Stimulated activated CD4-positive, alpha-beta T cell treated with anti-CD3 and anti-CD28 coated beads, Interleukin-12 subunit alpha, Interleukin-12 subunit beta, amount 100 ng/mL, for 4 hours (primary cell): ENCODE measurements at regions not wholly inside any gene's neighbourhood (a gene's known extent, or its start where the extent isn't known, plus 50 kb on each side); places are given as distances from the start of the nearest gene placed in this dataset.

Experiments
- DNase-seq: peaks from one replicate; pipeline ENCODE4 v3.0.0-alpha.2; 2020

DNA sequence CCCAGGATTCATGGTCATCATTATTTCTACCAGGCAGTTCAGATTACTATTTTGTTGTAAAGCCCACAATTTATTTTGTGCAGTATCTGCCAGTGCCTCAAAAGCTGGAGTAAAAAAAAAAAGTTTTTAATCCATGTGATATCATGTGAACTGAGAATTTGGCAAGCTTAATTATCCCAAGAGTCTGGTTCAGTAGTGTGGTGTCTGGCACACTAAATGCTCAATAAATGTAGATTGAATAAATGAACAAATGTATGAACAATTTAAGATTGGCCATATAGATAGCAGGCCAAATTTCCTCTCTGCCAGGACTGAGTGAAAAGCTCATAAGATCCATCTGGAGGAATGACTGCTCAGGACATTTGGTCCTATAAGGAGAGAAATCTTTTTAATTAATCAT, 533.0 kb downstream of the TLE1 start:
- DNase-seq: no peak

DNA sequence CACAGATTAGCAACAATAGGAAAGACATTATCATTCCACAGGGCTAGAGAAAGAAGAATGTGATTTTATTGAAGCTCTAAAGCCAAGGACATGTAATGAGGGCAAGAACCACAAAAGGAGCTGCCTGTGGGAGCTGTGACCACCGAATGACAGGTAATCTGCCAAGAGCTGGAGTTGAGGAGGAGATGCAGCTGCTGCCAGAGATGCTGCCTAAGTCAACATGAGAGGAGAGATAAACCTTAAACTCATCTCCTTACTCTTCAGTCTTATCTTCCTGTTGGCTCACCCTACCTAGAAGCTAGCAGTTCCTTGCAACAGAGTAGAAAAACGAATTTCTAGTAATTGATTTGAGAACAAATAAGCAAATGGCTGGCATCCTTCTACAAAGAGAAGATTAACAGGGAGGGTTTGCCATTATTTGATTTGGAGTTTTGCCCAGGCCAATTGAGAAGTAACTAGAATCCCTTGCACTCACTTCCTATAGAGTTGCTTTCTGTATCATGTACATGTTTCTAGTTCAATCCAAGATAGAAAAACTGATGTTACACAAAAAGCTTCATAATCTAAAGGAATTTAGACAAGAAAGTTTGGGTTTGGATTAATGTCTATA, 539.2 kb downstream of the TLE1 start:
- DNase-seq: no peak

DNA sequence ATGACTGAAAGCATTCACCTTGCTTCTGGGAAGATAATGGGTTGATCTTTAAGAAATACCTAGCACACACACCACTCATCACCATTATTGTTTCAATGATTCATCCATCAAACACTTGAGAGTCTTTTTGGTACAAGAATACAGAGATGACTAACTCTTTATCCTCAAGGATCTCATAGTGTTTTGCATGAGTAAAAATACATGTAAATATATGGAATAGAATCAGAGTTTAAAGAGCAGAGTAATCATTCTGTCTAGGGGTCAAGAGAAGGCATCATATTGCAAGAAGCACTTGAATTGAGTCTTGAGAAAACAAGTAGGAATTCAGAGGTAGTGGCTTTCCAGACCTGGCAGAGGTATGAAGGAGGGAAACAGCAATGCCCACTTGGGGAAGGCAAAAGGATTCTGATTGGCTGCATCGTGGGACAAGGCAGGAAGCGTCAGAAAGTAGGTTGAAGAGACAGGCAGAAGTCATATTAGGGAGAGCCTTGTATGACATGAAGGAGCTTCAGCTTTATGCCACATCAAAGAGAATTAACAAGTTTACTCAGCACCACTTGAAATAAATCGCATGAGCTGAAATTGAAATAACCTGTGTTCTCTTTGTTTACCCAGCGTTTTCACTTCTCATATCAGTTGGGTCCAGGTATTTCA, 542.5 kb downstream of the TLE1 start:
- DNase-seq: no peak

DNA sequence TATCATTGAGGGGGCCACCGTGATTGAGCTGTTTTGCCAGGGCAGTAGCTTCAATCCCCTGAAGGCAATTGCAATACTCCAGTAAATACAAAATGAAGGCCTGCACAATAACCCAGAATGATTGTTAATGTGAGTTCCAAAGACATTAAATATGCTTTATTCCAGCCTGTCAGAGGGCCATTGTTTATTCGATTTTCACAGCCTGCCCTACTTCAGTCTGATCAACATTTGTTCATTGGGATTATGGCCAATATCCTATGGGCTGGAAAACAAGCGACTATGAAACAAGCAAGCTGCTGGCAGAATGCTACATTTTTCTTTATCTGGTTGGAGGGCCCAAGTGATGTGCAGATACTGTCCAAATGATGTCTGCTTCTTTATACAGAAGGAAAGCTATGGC, 543.1 kb downstream of the TLE1 start:
- no peak for DNase-seq

DNA sequence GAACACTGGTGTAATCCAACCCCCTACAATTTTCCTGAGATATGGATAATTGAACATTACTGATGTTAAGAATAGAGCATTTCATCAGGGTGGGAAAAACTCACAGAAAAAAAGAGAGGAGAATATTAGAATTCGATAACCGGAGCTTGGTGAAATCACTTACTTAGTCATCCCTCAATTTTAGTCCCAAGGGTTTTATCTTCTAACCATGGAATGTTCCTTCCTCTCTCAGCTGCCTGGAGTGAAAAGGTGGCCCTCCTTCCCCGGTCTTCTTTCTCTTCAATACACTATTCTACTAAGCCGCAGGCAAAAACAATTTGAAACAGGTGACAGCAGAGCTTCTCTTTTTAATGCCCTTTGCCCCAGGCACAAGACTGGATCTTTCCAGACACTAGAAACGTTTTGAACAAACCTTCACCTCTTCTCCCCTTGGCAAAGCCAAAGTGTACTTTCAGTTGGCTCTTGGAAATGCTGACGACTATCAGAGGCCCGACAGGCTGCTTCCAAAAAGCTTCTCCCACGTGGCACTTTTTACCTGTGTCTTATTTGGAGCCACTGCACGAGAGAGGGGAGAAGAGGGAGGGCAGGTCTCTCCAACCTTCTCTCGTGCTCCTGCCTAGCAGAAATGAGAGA, 543.9 kb downstream of the TLE1 start:
- no peak for DNase-seq

DNA sequence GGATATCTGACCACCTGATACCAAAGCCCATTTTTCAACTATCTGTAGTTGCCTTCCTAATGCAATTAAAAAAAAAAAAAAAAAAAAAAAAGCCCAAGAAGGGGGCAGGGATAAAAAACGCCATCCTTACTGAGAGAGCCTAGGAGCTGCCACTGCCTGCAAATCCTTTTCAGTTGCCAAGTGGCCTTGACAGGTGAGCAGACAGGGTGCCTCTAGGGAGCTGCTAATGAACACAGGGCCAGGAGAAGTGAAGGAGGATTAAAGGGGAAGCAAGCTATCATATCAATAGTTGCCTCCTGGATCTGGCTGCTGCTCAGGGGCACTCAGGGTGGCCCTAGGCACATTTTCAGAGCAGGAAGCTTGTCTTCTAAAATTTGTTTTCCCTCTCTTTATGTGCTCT, 547.4 kb downstream of the TLE1 start:
- no peak for DNase-seq

DNA sequence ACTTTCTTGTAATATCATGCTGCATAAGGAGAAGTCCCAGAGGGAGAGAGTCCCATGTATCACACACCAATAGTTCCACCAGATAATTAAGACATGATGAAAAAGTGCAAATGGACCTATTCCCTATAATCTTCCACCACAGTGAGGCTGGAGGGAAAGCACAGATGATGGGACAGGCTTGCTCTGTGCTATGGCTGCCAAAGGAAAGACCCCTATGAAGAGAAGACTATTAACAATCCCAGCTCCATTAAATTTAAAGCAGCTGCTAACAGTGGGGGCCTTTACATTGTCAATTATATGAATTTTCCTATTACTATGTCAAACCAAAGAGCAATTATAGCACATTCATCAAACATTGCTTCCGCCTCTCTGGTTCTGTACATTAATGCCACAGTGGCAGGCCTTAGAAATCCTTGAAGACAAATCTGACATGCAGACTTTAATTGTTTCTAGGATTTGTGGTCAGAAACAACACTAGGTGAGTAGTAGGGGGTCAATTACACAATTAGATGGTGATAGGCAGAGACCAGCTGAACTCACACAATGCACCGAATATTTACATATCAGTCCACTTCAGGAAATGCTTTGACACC, 551.3 kb downstream of the TLE1 start:
- no peak for DNase-seq

DNA sequence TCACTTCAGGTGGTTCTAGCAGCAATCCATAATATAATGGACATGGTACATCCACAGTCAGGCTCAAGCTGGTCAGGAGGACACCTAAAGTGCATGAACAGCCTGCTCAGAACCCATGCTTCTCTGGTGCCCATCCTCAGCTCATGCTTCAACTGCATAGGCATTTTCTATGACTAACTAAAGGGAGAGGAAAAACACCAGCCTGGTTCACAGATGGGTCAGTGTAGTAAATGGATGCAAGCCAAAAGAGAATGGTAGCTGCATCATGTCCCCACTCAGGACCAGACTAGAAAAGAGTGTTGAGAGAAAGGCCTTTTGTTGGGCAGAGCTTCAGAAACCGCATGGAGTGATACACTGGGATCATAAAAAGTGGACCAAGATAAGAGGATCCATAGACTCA, 556.6 kb downstream of the TLE1 start:
- no peak for DNase-seq

DNA sequence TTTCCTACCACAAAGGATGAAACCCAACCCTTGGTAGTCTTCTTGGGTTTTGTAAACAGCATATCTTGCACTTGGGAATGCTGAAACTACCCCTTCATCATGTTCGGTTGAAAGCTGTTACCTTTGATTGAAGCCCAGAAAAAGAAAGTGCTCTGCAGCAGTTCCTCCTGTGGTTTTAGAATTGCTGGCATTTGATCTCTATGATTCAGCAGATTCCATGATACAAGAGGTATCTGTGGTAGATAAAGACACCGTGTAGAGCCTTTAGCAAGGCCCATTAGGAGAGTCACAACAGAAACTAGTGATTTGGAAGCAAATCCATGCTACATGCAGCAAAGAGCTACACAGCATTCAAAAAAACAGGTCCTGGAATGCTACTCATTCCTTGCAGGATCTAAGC, 557.0 kb downstream of the TLE1 start:
- DNase-seq: no peak

DNA sequence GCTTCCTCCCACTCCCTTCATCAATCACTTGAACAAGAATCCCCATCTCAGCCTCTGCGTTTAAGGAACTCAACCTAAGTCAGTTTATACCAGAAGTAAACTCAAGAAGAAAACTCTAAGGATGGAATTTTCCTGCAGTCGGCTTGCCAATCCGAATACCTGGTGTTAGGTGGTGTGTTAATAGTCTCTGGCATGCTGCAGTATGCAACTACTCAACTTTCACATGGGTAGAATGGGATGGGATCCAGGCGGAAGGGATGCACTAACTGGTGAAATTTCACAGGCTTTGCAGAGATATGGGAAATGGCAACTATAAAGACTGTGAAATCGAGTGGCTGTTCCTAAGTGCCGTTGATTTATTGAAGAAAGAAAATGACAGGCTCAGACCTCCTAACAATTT, 560.6 kb downstream of the TLE1 start:
- DNase-seq: no peak

DNA sequence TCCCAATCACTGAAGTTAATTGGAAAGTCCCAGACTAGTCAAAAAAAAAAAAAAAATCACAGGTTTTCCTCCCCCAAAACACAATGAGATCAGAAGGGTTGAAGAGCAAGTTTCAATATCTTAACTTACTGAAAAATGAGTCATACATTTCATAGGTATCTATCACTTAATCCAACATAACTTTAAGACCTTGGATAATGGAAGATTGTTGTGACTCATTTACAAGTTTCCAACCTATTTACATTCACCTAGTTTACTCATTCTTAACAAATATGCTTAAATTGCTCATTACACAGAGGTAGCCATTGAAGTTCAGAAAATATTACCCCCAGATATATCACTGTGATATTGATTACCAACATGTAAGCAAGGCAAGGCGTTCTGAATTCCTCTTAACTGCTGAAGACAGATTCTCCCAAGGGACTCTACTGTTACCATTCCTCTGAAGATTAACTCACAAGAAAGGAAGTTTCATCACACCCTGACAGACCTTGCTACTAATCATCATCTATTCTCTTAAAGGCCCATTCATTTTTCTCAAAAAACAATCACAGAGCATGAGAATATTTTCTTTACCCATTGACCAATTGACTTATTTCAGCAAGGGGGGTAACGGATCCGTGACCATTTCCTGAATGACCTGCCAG, 563.8 kb downstream of the TLE1 start:
- DNase-seq: no peak

DNA sequence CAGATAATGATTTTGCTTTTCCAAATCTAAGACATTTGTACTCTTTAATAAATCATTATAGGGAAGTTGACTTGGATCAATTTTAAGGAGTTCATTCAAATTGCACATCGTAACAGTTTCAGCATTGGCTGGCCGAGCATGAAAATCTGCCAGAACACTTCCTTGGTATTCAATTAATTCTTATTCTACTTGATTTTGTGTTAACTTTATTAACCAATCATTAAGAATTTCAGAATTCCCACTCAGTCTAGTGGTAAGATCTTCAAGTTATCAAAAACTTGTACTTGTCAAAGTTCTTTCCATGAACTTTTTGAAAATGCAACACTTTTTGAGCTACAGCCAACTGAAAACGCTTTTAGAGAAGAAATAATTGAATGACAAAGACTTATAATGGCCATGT, 565.8 kb downstream of the TLE1 start:
- DNase-seq: no peak

DNA sequence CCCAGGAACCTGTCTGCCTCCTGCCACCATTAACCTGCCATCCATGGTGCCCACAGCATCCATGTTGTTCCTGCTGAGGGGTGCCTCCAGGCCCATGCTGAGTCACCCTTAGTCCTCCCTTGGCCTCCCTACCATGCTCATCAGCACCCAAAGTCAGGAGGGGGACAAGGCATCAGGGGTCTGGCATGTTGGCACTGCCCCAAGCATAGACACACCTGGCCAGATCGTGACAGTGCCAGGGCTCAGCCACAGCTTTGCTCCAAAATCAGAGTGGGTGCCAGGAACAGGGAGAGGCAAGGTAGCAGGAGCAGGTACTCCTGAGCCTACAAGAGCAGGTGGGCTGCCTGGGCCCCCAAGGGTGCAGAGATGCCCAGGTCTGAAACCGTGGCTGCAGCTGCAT, 566.6 kb downstream of the TLE1 start:
- DNase-seq: no peak

DNA sequence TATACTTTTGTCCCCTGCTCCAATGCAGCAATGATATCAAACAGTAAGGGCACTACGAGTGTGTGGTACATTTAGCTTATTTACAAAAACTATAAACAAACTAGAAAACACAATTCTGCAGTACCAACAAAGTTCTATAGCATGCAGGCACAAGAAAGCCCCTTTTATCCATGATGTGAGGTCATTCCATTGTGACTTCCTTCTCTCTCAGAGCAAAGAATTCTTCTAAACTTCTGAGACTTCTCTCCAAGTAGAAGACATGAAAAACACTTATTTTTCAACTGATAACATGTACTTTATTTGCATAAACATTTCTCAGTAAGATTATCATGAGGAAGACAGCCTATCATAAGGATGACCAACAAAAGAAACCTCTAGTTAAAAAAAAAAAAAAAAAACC, 569.8 kb downstream of the TLE1 start:
- DNase-seq: no peak

DNA sequence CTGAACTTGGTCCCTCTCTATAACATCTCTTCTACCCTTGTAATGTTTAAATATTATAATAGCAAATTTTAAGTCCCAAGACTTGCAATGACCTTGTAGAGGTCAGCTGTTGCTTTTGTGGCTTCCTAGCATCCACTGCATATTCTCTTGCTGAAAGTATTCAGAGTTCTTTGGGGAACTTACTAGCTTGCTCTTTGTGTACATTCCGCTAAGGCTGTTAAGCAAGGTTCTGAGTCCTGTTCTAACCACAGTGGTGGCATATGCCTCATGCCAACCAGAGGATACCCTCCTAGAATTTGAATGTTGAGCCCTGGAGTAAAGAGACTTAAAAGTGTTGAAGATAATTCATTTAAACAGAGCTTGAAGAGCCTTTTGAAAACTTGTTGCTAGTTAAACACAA, 570.9 kb downstream of the TLE1 start:
- DNase-seq: no peak

DNA sequence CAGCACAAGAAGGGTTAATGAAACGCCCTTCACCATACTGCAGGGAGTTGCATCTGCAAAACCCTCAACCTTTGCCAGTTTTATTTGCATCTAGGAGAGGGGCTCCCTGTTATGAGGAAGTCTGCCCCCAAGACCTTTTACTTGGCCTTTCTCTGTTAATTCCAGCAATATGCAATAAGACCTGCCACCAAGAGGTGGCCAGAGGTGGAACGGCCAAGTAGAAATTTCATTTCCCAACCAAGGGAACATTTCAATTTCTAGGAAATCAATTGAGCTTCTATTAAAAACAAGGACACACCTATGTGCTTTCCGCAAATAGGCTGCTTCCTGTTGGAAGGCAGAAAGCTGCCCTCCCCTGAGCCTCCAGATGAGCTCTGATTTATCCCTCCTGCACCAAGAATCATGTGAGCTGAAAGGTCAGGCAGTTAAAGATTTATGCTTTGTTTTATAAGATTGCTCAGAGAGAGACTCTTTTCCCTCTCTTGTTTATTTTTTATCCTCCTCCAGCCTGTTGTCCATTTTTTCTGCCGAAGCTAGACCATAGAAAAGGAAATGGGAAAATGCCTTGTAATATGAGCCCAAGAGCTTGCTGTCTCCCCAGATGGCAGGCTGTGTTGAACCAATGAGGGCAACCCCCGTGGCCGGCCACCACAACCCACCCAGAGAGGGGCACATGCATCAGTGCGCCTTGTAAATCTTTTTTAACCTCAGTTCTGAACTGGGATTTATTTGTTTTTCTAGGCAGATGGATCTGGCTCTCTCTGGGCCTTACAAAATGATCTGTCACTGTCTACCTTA, 572.8 kb downstream of the TLE1 start:
- DNase-seq: no peak

DNA sequence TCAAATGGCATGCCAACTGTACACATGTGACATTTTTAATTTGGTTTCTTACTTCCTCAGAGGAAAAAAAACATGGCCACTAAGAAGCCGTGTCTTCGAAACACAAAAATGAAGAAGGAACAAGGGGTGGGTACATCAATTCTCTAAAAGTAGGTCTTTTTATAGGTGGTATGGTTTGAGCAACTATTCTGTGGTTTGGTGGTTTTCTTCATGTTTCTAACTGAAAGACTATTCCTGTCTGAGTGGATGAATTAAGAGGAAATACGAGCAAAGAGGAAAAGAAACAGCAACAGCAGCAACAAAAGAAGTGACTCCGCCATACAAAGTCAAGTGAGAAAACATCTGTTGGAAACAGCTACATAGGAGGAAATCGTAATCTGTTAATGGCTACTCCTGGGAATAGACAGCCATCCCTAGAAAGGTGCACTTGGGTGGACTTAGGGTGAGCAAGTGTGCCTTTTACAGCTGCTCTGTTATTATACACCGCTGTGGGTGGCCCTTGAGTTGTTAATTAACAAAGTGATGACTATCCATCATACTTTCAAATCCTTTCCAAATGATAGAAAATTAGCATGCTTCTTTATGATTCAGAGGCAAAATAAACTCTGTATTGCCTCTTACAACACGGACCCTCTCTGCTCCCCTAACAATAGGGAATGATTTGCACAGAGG, 575.8 kb downstream of the TLE1 start:
- no peak for DNase-seq

DNA sequence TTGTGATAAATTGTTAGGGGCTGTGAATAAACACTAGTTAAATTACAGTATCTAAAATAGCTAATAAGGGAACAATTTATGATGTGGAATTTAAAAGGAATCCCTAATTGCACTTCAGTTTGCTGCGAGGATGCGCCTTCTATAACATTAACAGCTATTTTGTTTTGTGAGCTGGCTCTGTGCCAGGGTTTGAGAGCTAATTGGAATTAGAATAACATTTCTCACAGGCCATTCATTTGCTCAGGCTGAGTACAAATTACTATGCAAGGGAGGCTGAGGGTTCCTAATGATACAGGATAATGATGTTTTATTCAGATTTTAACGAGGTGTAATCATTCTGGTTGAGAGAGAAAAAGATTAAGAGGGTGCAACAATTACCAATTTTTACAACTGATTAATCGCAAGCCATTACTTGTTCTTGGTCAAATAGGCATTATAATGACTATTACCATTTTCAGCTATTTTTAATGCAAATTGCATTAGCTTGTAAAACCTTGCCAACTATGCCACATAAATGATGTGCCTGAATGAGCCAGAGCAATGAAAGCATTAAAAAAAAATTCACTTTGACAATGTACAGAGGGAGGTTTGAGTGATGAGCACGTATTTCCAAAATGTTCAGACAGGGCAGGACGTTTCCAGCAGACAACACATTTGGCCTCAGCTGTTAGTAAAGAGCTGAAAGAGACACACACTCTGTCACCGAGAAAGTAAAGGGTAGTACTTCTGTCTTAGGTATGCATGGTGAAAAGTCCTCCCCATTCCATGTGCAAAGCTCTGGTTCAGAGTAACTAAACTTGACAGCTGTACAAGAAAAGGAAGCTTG, 576.5 kb downstream of the TLE1 start:
- no peak for DNase-seq

DNA sequence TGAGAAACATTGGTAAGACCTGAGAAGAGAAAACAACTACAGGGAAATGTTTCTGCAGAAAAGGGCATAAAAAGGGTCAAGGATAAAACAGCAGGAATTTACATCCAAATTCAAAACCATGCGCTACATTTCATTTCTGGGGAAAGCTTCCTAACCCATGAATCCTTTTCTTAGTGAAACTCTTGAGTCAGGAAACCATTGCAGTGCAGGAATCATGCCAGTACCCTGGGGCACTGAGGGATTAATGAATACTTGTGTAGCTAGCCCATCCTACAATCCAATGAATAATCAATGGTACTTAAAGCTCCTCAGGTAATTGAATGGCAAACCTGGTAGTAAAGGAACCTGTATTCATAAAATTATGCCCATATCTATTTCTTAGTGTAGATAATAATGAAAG, 580.5 kb downstream of the TLE1 start:
- no peak for DNase-seq

DNA sequence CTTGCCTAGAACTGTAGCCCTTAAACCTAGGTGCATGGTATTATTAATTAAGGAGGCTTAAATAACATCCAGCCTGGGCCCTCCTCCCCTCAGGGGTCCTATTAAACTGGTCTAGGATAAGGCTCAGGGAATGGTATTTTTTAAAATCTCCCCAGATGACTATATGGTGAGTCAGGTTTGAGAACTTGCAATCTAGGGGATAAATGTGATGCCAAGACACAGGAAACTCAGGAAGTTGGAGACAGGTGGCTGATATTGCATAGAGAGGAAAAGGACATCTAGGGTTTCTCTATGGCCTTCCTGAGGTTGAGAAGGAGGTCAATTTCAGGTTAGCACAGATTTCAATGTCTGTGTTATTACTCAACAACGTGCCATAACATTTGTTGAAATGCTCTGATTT, 581.0 kb downstream of the TLE1 start:
- no peak for DNase-seq
